ENCODE measurements at regions not wholly inside any gene's neighbourhood (a gene's known extent, or its start where the extent isn't known, plus 50 kb on each side); places are given as distances from the start of the nearest gene placed in this dataset.
"Not testable (repeated sequence)": the region's sequence is repeated elsewhere in the genome, so short reads cannot be mapped to it uniquely, and the experiment has no call there.

GRCh38 chr19:56912401-56913112, 72.0 kb upstream of the PEG3 start:
- no peak for TF ChIP-seq MYC (IDR thresholded peaks at IDR 0.05; ENCODE audit: low read depth, low read length)
- no peak for TF ChIP-seq POLR2A (IDR thresholded peaks at IDR 0.05; ENCODE audit: extremely low read depth, insufficient read length)
- no peak for DNase-seq (ENCODE audit: low read depth)
- H3K4me3 ChIP-seq (ENCODE audit: low read depth, low read length), result no peak overlapping the region

GRCh38 chr19:56913113-56913455, 72.6 kb upstream of the PEG3 start:
- H3K4me3 ChIP-seq (ENCODE audit: low read depth, low read length); DNase-seq (ENCODE audit: low read depth): not testable (repeated sequence)

DNA sequence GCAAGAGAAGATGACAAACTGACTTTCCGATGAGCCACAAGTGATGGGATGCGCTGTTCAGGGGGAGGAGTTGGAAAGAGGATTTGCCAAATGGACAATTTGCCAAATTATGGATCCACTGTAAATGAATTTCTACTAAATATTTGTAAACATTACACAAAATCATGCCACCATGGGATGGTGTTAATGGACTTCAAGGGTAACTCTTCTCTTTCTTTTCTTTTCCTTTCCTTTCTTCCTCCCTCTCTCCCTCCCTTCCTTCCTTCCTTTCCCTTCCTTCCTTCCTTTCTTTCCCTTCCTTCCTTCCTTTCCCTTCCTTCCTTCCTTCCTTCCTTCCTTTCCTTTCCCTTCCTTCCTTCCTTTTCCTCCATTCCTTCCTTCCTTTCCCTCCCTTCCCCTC, 76.0 kb upstream of the PEG3 start:
- no peak overlapping the region for H3K4me3 ChIP-seq (ENCODE audit: low read depth, low read length)
- no peak for DNase-seq (ENCODE audit: low read depth)
- no peak for TF ChIP-seq POLR2A (IDR thresholded peaks at IDR 0.05; ENCODE audit: extremely low read depth, insufficient read length)
- no peak for TF ChIP-seq MYC (IDR thresholded peaks at IDR 0.05; ENCODE audit: low read depth, low read length)
- TF ChIP-seq, protein P1, sequence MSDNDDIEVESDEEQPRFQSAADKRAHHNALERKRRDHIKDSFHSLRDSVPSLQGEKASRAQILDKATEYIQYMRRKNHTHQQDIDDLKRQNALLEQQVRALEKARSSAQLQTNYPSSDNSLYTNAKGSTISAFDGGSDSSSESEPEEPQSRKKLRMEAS (IDR thresholded peaks at IDR 0.05; ENCODE audit: low read depth, low read length), result no peak
- TF ChIP-seq, protein P2, sequence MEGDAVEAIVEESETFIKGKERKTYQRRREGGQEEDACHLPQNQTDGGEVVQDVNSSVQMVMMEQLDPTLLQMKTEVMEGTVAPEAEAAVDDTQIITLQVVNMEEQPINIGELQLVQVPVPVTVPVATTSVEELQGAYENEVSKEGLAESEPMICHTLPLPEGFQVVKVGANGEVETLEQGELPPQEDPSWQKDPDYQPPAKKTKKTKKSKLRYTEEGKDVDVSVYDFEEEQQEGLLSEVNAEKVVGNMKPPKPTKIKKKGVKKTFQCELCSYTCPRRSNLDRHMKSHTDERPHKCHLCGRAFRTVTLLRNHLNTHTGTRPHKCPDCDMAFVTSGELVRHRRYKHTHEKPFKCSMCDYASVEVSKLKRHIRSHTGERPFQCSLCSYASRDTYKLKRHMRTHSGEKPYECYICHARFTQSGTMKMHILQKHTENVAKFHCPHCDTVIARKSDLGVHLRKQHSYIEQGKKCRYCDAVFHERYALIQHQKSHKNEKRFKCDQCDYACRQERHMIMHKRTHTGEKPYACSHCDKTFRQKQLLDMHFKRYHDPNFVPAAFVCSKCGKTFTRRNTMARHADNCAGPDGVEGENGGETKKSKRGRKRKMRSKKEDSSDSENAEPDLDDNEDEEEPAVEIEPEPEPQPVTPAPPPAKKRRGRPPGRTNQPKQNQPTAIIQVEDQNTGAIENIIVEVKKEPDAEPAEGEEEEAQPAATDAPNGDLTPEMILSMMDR (IDR thresholded peaks at IDR 0.05; ENCODE audit: low read depth, low read length), result no peak

DNA sequence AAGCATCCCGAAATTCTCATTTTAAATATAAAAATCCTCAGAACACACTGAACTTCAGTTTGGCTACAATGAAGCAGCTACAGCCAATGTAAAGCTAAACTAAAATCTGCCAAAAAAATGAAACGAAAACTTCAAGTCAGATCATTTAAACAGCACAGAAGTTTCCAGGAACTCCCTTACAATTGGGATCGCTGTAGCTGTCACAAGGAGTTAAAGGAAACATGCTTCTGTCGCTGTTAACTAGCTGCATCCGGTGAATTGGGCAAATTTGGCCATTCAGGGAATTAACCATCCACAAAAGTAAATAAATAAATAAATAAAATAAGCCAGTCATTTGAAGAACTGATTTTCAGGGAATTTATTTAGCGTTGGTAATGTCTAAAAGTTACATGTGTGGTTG, 77.0 kb upstream of the PEG3 start:
- no peak for DNase-seq (ENCODE audit: low read depth)
- TF ChIP-seq, protein P2 (IDR thresholded peaks at IDR 0.05; ENCODE audit: low read depth, low read length), result no peak
- TF ChIP-seq MYC (IDR thresholded peaks at IDR 0.05; ENCODE audit: low read depth, low read length) (no peak), POLR2A (IDR thresholded peaks at IDR 0.05; ENCODE audit: extremely low read depth, insufficient read length) (no peak)
- TF ChIP-seq, protein P1 (IDR thresholded peaks at IDR 0.05; ENCODE audit: low read depth, low read length), result no peak
- H3K4me3 ChIP-seq (ENCODE audit: low read depth, low read length), result no peak overlapping the region

GRCh38 chr19:56917998-56918397, 77.5 kb upstream of the PEG3 start:
- no peak for DNase-seq (ENCODE audit: low read depth)
- no peak overlapping the region for H3K4me3 ChIP-seq (ENCODE audit: low read depth, low read length)
- TF ChIP-seq, protein P2 (IDR thresholded peaks at IDR 0.05; ENCODE audit: low read depth, low read length), result no peak
- TF ChIP-seq POLR2A (IDR thresholded peaks at IDR 0.05; ENCODE audit: extremely low read depth, insufficient read length), result no peak
- no peak for TF ChIP-seq MYC (IDR thresholded peaks at IDR 0.05; ENCODE audit: low read depth, low read length)
- TF ChIP-seq, protein P1 (IDR thresholded peaks at IDR 0.05; ENCODE audit: low read depth, low read length), result no peak

DNA sequence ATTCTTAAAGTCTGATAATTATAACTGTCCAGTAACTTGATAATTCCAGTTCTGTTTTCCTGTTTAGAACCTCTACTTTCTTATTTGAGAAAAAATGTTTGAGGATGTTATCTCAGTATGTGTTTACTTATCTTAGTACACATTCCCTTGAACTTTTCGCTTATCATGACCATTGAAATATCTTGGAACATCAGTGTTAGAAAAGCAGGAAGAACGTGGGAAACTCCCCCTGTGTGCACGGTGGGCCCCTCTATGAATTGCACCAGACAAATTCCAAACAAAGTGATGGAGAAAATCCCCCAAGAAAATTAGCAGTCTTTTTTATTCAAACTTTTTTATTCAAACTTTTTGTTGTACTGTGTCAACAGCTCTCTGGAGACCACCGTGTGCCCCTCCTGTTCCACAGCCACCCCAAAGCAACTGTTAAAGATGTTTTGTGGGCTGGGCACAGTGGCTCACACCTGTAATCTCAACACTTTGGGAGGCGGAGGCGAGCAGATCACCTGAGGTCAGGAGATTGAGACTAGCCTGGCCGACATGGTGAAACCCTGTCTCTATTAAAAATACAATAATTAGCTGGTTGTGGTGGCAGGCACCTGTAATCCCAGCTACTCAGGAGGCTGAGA, 78.3 kb upstream of the PEG3 start:
- TF ChIP-seq MYC (IDR thresholded peaks at IDR 0.05; ENCODE audit: low read depth, low read length) (no peak), POLR2A (IDR thresholded peaks at IDR 0.05; ENCODE audit: extremely low read depth, insufficient read length) (no peak)
- TF ChIP-seq, protein P1 (IDR thresholded peaks at IDR 0.05; ENCODE audit: low read depth, low read length), result no peak
- TF ChIP-seq, protein P2 (IDR thresholded peaks at IDR 0.05; ENCODE audit: low read depth, low read length), result no peak
- no peak for DNase-seq (ENCODE audit: low read depth)
- H3K4me3 ChIP-seq (ENCODE audit: low read depth, low read length), result no peak overlapping the region
